OCI-LY1 (cell line): ENCODE measurements at regions not wholly inside any gene's neighbourhood (a gene's known extent, or its start where the extent isn't known, plus 50 kb on each side); places are given as distances from the start of the nearest gene placed in this dataset.

Source experiments
- H2AFZ ChIP-seq: fragments of 200-600 bp; sonication (generic), shearing (Covaris generic); 2 replicates; pipeline ENCODE4 v1.6.0; 2014; ENCODE audit warnings: antibody characterized with exemption, mild to moderate bottlenecking, low read length
- H3F3A ChIP-seq: fragments of 200-600 bp; sonication (generic), shearing (Covaris generic); 2 replicates; pipeline ENCODE4 v1.6.0; 2014; ENCODE audit warnings: mild to moderate bottlenecking, antibody characterized with exemption, low read length, moderate library complexity; ENCODE audit not compliant: insufficient read depth
- H3K27ac ChIP-seq: fragments of 200-600 bp; sonication (generic); 2 replicates; pipeline ENCODE4 v1.5.1; 2014; ENCODE audit warnings: low read length, mixed run types, mild to moderate bottlenecking, low read depth; ENCODE audit not compliant: poor library complexity, severe bottlenecking
- H3K27me3 ChIP-seq: fragments of 200-600 bp; sonication (generic); 2 replicates; pipeline ENCODE4 v1.6.0; 2014; ENCODE audit warnings: antibody characterized with exemption, mild to moderate bottlenecking, low read length, moderate library complexity; ENCODE audit not compliant: insufficient read depth
- H3K36me3 ChIP-seq: fragments of 200-600 bp; sonication (generic); 2 replicates; pipeline ENCODE4 v1.6.1; 2014; ENCODE audit warnings: mild to moderate bottlenecking, antibody characterized with exemption, low read length, moderate library complexity, mixed read lengths; ENCODE audit not compliant: insufficient read depth
- H3K4me1 ChIP-seq: fragments of 200-600 bp; sonication (generic); 2 replicates; pipeline ENCODE4 v1.5.1; 2014; ENCODE audit warnings: mild to moderate bottlenecking, low read length, moderate library complexity; ENCODE audit not compliant: insufficient read depth, severe bottlenecking
- H3K4me2 ChIP-seq: fragments of 200-600 bp; sonication (generic), shearing (Covaris generic); 2 replicates; pipeline ENCODE4 v1.6.1; 2014; ENCODE audit warnings: low read length
- H3K4me3 ChIP-seq: fragments of 200-600 bp; sonication (generic); 2 replicates; pipeline ENCODE4 v1.5.1; 2014; ENCODE audit warnings: low read length, low read depth, mild to moderate bottlenecking, mixed read lengths; ENCODE audit not compliant: poor library complexity, severe bottlenecking
- H3K79me2 ChIP-seq: fragments of 200-600 bp; shearing (Covaris generic); 2 replicates; pipeline ENCODE4 v1.6.1; 2016; ENCODE audit warnings: mixed run types, low read length, mixed read lengths; ENCODE audit not compliant: insufficient read depth
- H3K9ac ChIP-seq: fragments of 200-600 bp; sonication (generic), shearing (Covaris generic); 2 replicates; pipeline ENCODE4 v1.6.1; 2014; ENCODE audit warnings: mild to moderate bottlenecking, low read length, mixed read lengths
- H3K9me2 ChIP-seq: fragments of 200-600 bp; sonication (generic), shearing (Covaris generic); 2 replicates; pipeline ENCODE4 v1.6.1; 2014; ENCODE audit warnings: low read depth, mild to moderate bottlenecking, low read length, mixed read lengths
- H3K9me3 ChIP-seq: fragments of 200-600 bp; shearing (Covaris generic); 2 replicates; pipeline ENCODE4 v1.6.1; 2014; ENCODE audit warnings: low read length, mixed read lengths
- H4K20me1 ChIP-seq: fragments of 200-600 bp; sonication (generic), shearing (Covaris generic); 2 replicates; pipeline ENCODE4 v1.6.0; 2016; ENCODE audit warnings: mild to moderate bottlenecking, low read length; ENCODE audit not compliant: insufficient read depth
- CTCF ChIP-seq: fragments of 200-600 bp; sonication (generic), shearing (Covaris generic); IDR thresholded peaks from 2 replicates; pipeline ENCODE4 v1.5.1; 2017; ENCODE audit warnings: mild to moderate bottlenecking, antibody characterized with exemption, low read length, moderate library complexity, mixed read lengths
- EZH2 ChIP-seq: fragments of 200-600 bp; sonication (generic), shearing (Covaris generic); IDR thresholded peaks from 2 replicates; pipeline ENCODE4 v1.8.0; 2017; ENCODE audit warnings: borderline replicate concordance, mixed run types, mild to moderate bottlenecking, antibody characterized with exemption, low read length, moderate library complexity, mixed read lengths

GRCh38 chr7:42572056-42572455, 335.0 kb upstream of the GLI3 start:
- no peaks in the 10 kb centered on the region for H3K27me3 ChIP-seq
- no peaks in the 10 kb centered on the region for H3K9me3 ChIP-seq
- H2AFZ ChIP-seq: no peak overlapping the region
- H3K79me2 ChIP-seq: no peaks in the 10 kb centered on the region
- H3K4me2 ChIP-seq: no peak overlapping the region
- H4K20me1 ChIP-seq: no peaks in the 10 kb centered on the region
- H3K36me3 ChIP-seq: no peaks in the 10 kb centered on the region
- H3K4me1 ChIP-seq: no peaks in the 10 kb centered on the region
- no peak overlapping the region for H3K27ac ChIP-seq
- H3K9me2 ChIP-seq: no peaks in the 10 kb centered on the region
- no peak overlapping the region for H3K4me3 ChIP-seq
- no peak overlapping the region for H3K9ac ChIP-seq
- TF ChIP-seq CTCF (no peak), EZH2 (no peak)
- H3F3A ChIP-seq: no peaks in the 10 kb centered on the region

GRCh38 chr7:42570944-42571343, 333.9 kb upstream of the GLI3 start:
- Histone ChIP-seq H3K27ac (no peak overlapping the region), H3K9me2 (no peaks in the 10 kb centered on the region), H3K9me3 (no peaks in the 10 kb centered on the region), H3K36me3 (no peaks in the 10 kb centered on the region), H3K79me2 (no peaks in the 10 kb centered on the region), H3K4me2 (no peak overlapping the region), H3F3A (no peaks in the 10 kb centered on the region), H2AFZ (no peak overlapping the region), H3K9ac (no peak overlapping the region), H3K4me3 (no peak overlapping the region), H4K20me1 (no peaks in the 10 kb centered on the region), H3K27me3 (no peaks in the 10 kb centered on the region), H3K4me1 (no peaks in the 10 kb centered on the region)
- TF ChIP-seq EZH2: no peak
- no peak for TF ChIP-seq CTCF

- no peak overlapping the region for H2AFZ ChIP-seq
Observed at GRCh38 chr7:42567051-42567450, 330.0 kb upstream of the GLI3 start.

More at GRCh38 chr7:42567051-42567450, 330.0 kb upstream of the GLI3 start:
- Histone ChIP-seq H3K9me2 (no peaks in the 10 kb centered on the region), H3K9ac (no peak overlapping the region), H3K4me3 (no peak overlapping the region), H4K20me1 (no peaks in the 10 kb centered on the region), H3K4me2 (no peak overlapping the region), H3K79me2 (no peaks in the 10 kb centered on the region), H3K27me3 (no peaks in the 10 kb centered on the region), H3K9me3 (no peaks in the 10 kb centered on the region), H3F3A (no peaks in the 10 kb centered on the region), H3K4me1 (no peaks in the 10 kb centered on the region), H3K27ac (no peak overlapping the region), H3K36me3 (no peaks in the 10 kb centered on the region)
- TF ChIP-seq CTCF (no peak), EZH2 (no peak)
